ENCODE measurements at regions not wholly inside any gene's neighbourhood (a gene's known extent, or its start where the extent isn't known, plus 50 kb on each side); places are given as distances from the start of the nearest gene placed in this dataset.

GRCh38 chr1:170831276-170831675 is 104.1 kb upstream of the MROH9 start:
- no peaks in the 10 kb centered on the region for H3K27me3 ChIP-seq
- intact Hi-C loops (cut with DNase I) = no loop called here
- TF ChIP-seq CTCF (IDR thresholded peaks at IDR 0.05) (no peak), POLR2A (IDR thresholded peaks at IDR 0.05) (no peak), POLR2AphosphoS5 (IDR thresholded peaks at IDR 0.05) (no peak), EP300 (IDR thresholded peaks at IDR 0.05) (no peak)
- no peak overlapping the region for H3K27ac ChIP-seq
- H3K4me3 ChIP-seq = no peak overlapping the region
- DNase-seq = no peak
- no peaks in the 10 kb centered on the region for H3K4me1 ChIP-seq
- H3K9me3 ChIP-seq = no peaks in the 10 kb centered on the region
- WGBS, 2 donors = 92% methylated on average over 7 of the region's 7 CpGs
- no peaks in the 10 kb centered on the region for H3K36me3 ChIP-seq

GRCh38 chr1:170836141-170836540 is 99.2 kb upstream of the MROH9 start:
- no peak overlapping the region for H3K27ac ChIP-seq
- no peaks in the 10 kb centered on the region for H3K36me3 ChIP-seq
- H3K27me3 ChIP-seq = no peaks in the 10 kb centered on the region
- no peak for DNase-seq
- no peak overlapping the region for H3K4me3 ChIP-seq
- H3K9me3 ChIP-seq = no peaks in the 10 kb centered on the region
- TF ChIP-seq CTCF (IDR thresholded peaks at IDR 0.05) = no peak
- intact Hi-C loops (cut with DNase I) = no loop called here
- no peaks in the 10 kb centered on the region for H3K4me1 ChIP-seq

GRCh38 chr1:170840371-170840770 is 95.0 kb upstream of the MROH9 start:
- DNase-seq = no peak
- WGBS, 2 donors = 74 to 85% methylated on average over 1 of the region's 1 CpG
- H3K4me3 ChIP-seq = no peak overlapping the region
- TF ChIP-seq CTCF (IDR thresholded peaks at IDR 0.05) (no peak), POLR2AphosphoS5 (IDR thresholded peaks at IDR 0.05) (no peak), EP300 (IDR thresholded peaks at IDR 0.05) (no peak), POLR2A (IDR thresholded peaks at IDR 0.05) (no peak)
- H3K9me3 ChIP-seq = no peaks in the 10 kb centered on the region
- H3K36me3 ChIP-seq = no peaks in the 10 kb centered on the region
- H3K4me1 ChIP-seq = no peaks in the 10 kb centered on the region
- no peak overlapping the region for H3K27ac ChIP-seq
- intact Hi-C loops (cut with DNase I) = no loop called here
- no peaks in the 10 kb centered on the region for H3K27me3 ChIP-seq

- TF ChIP-seq EP300 (IDR thresholded peaks at IDR 0.05) (no peak), POLR2A (IDR thresholded peaks at IDR 0.05) (no peak), POLR2AphosphoS5 (IDR thresholded peaks at IDR 0.05) (no peak), CTCF (IDR thresholded peaks at IDR 0.05) (no peak)
- WGBS, 2 donors = 90 to 95% methylated on average over 5 of the region's 5 CpGs
- no peak for DNase-seq
- Histone ChIP-seq H3K4me3 (no peak overlapping the region), H3K4me1 (no peaks in the 10 kb centered on the region), H3K27me3 (no peaks in the 10 kb centered on the region), H3K36me3 (no peaks in the 10 kb centered on the region), H3K9me3 (no peaks in the 10 kb centered on the region), H3K27ac (no peak overlapping the region)
- intact Hi-C loops (cut with DNase I) = no loop called here
These were observed 82.0 kb upstream of the MROH9 start for GRCh38 chr1:170853302-170853701.

- Histone ChIP-seq H3K4me3 (no peak overlapping the region), H3K27me3 (no peaks in the 10 kb centered on the region), H3K27ac (no peak overlapping the region), H3K4me1 (no peaks in the 10 kb centered on the region), H3K36me3 (no peaks in the 10 kb centered on the region), H3K9me3 (no peaks in the 10 kb centered on the region)
- intact Hi-C loops (cut with DNase I) = no loop called here
- no peak for DNase-seq
- TF ChIP-seq EP300 (IDR thresholded peaks at IDR 0.05) (no peak), POLR2AphosphoS5 (IDR thresholded peaks at IDR 0.05) (no peak), CTCF (IDR thresholded peaks at IDR 0.05) (no peak), POLR2A (IDR thresholded peaks at IDR 0.05) (no peak)
These were observed 81.5 kb upstream of the MROH9 start for GRCh38 chr1:170853867-170854266.
